Neural crest cell (in vitro differentiated cells): ENCODE measurements at regions not wholly inside any gene's neighbourhood (a gene's known extent, or its start where the extent isn't known, plus 50 kb on each side); places are given as distances from the start of the nearest gene placed in this dataset.

Experiments
- DNase-seq: peaks from one replicate; pipeline ENCODE4 v3.0.0; 2021; ENCODE audit warnings: low read depth, mixed read lengths, low spot score
- H3K27ac Mint-ChIP-seq: one replicate; pipeline ENCODE4 v1.8.0; 2021; ENCODE audit warnings: mild to moderate bottlenecking, mixed read lengths; ENCODE audit not compliant: unreplicated experiment
- H3K27me3 Mint-ChIP-seq: 2 replicates; pipeline ENCODE4 v1.8.0; 2021; ENCODE audit warnings: low read depth, mild to moderate bottlenecking, mixed read lengths
- H3K36me3 Mint-ChIP-seq: 2 replicates; pipeline ENCODE4 v1.8.0; 2021; ENCODE audit warnings: low read depth, mild to moderate bottlenecking, mixed read lengths
- H3K4me1 Mint-ChIP-seq: 2 replicates; pipeline ENCODE4 v1.8.0; 2021; ENCODE audit warnings: mixed read lengths
- H3K4me3 Mint-ChIP-seq: one replicate; pipeline ENCODE4 v1.8.0; 2021; ENCODE audit warnings: mild to moderate bottlenecking, mixed read lengths
- H3K9me3 Mint-ChIP-seq: 2 replicates; pipeline ENCODE4 v1.8.0; 2021; ENCODE audit warnings: mixed read lengths
- CTCF ChIP-seq: fragments of 200-600 bp; sonication (generic); conservative IDR thresholded peaks from 2 replicates; pipeline ENCODE4 v1.5.0; 2021; ENCODE audit warnings: antibody characterized with exemption, mild to moderate bottlenecking

DNA sequence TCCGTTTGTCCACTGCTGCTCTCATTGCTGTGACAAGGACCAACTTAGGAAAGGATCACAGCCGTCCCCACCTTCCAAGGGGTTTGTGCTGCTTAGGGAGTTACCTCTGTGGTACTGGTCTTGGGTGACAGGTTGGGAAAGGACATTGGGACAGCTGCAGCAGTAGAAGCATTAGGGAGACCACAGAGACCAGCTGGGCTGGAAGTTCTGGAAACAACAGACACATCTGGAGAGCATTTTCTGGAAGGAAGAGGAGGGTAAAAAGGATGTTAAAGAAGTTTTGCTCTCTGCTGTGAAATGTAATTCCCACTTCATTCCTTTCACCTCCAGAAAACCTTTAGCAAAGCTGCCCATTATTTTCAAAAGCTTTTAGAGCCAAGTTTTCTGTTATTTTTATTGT, 304.2 kb downstream of the LRFN2 start:
- no peaks in the 10 kb centered on the region for H3K36me3 Mint-ChIP-seq
- H3K4me1 Mint-ChIP-seq, result peaks cover 7% of the 10 kb centered on the region
- H3K27me3 Mint-ChIP-seq, result peaks cover 33% of the 10 kb centered on the region
- H3K9me3 Mint-ChIP-seq, result peaks cover 2% of the 10 kb centered on the region
- H3K27ac Mint-ChIP-seq, result no peak overlapping the region
- no peak for DNase-seq
- no peak overlapping the region for H3K4me3 Mint-ChIP-seq
- no peak for TF ChIP-seq CTCF

- no peak for DNase-seq
- no peak overlapping the region for H3K4me3 Mint-ChIP-seq
- H3K9me3 Mint-ChIP-seq, result peaks cover 3% of the 10 kb centered on the region
- peaks cover 21% of the 10 kb centered on the region for H3K27me3 Mint-ChIP-seq
- no peaks in the 10 kb centered on the region for H3K36me3 Mint-ChIP-seq
- peak overlapping the region; percentile 86 for H3K27ac Mint-ChIP-seq
- peaks cover 7% of the 10 kb centered on the region for H3K4me1 Mint-ChIP-seq
- TF ChIP-seq CTCF, result no peak
Measured at GRCh38 chr6:40281402-40281801, 305.8 kb downstream of the LRFN2 start.

DNA sequence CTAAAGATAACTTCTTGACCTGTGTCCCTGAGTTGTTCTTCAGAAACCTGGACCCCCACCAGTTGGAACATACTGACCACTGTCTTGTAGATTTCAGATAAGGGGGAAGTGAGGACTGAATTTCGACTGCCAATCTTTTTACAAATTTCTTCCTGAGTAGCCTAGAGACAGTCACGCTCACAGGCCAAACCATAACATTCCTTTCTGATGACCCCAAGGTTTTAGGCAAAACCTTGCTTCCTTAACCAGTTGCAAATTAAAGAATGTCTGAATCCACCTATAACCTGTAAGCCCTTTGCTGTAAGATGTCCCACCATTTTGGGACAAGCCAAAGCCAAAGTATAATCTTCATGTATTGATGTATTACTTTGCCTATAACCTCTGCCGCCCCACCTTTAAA, 306.9 kb downstream of the LRFN2 start:
- Mint-ChIP-seq H3K4me3 (no peak overlapping the region), H3K36me3 (no peaks in the 10 kb centered on the region)
- no peak for DNase-seq

GRCh38 chr6:40276141-40276540, 311.0 kb downstream of the LRFN2 start:
- Mint-ChIP-seq H3K4me1 (peaks cover 2% of the 10 kb centered on the region), H3K9me3 (peaks cover 3% of the 10 kb centered on the region), H3K4me3 (no peak overlapping the region), H3K27ac (no peak overlapping the region), H3K36me3 (no peaks in the 10 kb centered on the region), H3K27me3 (no peaks in the 10 kb centered on the region)
- no peak for TF ChIP-seq CTCF
- DNase-seq, result no peak

More for the DNA sequence above, 306.9 kb downstream of the LRFN2 start:
- Mint-ChIP-seq H3K4me1 (peaks cover 7% of the 10 kb centered on the region), H3K27ac (no peak overlapping the region), H3K27me3 (peaks cover 10% of the 10 kb centered on the region), H3K9me3 (peaks cover 3% of the 10 kb centered on the region)
- TF ChIP-seq CTCF, result no peak

DNA sequence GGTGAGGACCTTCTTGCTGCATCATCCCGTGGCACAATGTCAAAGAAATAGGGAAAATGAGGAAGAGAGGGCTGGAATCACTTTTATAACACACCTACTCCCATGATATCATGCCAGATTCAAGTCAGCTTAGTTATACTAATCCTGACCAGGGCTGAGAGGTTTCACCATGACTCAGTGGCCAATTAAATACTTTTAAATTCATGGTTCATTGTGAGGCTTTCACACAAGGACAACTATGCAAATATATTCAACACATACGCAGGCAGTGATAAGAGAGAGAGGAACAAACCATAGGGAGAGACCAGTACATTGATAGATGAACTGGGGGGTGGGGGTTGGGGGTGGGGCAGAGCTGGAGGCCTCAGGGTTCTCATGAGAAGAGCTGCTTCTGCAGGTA, 313.1 kb downstream of the LRFN2 start:
- Mint-ChIP-seq H3K36me3 (no peaks in the 10 kb centered on the region), H3K9me3 (peaks cover 3% of the 10 kb centered on the region), H3K27ac (no peak overlapping the region), H3K4me3 (no peak overlapping the region), H3K4me1 (no peaks in the 10 kb centered on the region), H3K27me3 (no peaks in the 10 kb centered on the region)
- no peak for DNase-seq
- TF ChIP-seq CTCF, result no peak

GRCh38 chr6:40268614-40269013, 318.6 kb downstream of the LRFN2 start:
- Mint-ChIP-seq H3K4me1 (peaks cover 13% of the 10 kb centered on the region), H3K36me3 (no peaks in the 10 kb centered on the region), H3K9me3 (no peaks in the 10 kb centered on the region), H3K27me3 (no peaks in the 10 kb centered on the region), H3K4me3 (no peak overlapping the region), H3K27ac (no peak overlapping the region)
- no peak for TF ChIP-seq CTCF
- no peak for DNase-seq
